ENCODE measurements at regions not wholly inside any gene's neighbourhood (a gene's known extent, or its start where the extent isn't known, plus 50 kb on each side); places are given as distances from the start of the nearest gene placed in this dataset.
"Not testable (repeated sequence)": the region's sequence is repeated elsewhere in the genome, so short reads cannot be mapped to it uniquely, and the experiment has no call there.

DNA sequence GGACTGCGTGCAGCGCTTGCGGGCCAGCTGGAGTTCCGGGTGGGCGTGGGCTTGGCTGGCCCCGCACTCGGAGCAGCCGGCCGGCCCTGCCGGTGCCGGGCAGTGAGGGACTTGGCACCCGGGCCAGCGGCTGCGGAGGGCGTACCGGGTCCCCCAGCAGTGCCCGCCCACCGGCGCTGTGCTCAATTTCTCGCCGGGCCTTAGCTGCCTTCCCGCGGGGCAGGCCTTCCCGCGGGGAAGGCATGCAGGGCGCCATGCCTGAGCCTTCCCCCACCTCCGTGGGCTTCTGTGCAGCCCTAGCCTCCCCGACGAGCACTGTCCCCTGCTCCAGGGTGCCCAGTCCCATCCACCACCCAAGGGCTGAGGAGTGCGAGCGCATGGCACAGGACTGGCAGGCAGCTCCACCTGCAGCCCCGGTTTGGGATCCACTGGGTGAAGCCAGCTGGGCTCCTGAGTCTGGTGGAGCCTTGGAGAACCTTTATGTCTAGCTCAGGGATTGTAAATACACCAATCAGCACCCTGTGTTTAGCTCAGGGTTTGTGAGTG is 975.0 kb upstream of the NRXN1 start:
- TF ChIP-seq REST (IDR thresholded peaks at IDR 0.05; ENCODE audit: unreplicated experiment); POLR2AphosphoS5 (IDR thresholded peaks at IDR 0.05; ENCODE audit: low read depth); EZH2 (IDR thresholded peaks at IDR 0.05; ENCODE audit: low read depth, unreplicated experiment); EZH2phosphoT487 (IDR thresholded peaks at IDR 0.05; ENCODE audit: unreplicated experiment); ETS1 (IDR thresholded peaks at IDR 0.05); CREB1 (CRISPR knock-in tag; IDR thresholded peaks at IDR 0.05; ENCODE audit: low read depth): not testable (repeated sequence)
- TF ChIP-seq, protein P1, sequence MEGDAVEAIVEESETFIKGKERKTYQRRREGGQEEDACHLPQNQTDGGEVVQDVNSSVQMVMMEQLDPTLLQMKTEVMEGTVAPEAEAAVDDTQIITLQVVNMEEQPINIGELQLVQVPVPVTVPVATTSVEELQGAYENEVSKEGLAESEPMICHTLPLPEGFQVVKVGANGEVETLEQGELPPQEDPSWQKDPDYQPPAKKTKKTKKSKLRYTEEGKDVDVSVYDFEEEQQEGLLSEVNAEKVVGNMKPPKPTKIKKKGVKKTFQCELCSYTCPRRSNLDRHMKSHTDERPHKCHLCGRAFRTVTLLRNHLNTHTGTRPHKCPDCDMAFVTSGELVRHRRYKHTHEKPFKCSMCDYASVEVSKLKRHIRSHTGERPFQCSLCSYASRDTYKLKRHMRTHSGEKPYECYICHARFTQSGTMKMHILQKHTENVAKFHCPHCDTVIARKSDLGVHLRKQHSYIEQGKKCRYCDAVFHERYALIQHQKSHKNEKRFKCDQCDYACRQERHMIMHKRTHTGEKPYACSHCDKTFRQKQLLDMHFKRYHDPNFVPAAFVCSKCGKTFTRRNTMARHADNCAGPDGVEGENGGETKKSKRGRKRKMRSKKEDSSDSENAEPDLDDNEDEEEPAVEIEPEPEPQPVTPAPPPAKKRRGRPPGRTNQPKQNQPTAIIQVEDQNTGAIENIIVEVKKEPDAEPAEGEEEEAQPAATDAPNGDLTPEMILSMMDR (conservative IDR thresholded peaks at IDR 0.05; ENCODE audit: low read depth in 2 of 2): not testable (repeated sequence)

All from GM23338 (cell line).